ENCODE measurements at regions not wholly inside any gene's neighbourhood (a gene's known extent, or its start where the extent isn't known, plus 50 kb on each side); places are given as distances from the start of the nearest gene placed in this dataset.
"Not testable (repeated sequence)": the region's sequence is repeated elsewhere in the genome, so short reads cannot be mapped to it uniquely, and the experiment has no call there.

GRCh38 chr3:159669766-159670165, 318.9 kb upstream of the IL12A start:
- DNase-seq: no peak

GRCh38 chr3:159672728-159673688, 315.6 kb upstream of the IL12A start:
- no peak for DNase-seq

- no peak for DNase-seq
These were observed 314.1 kb upstream of the IL12A start for GRCh38 chr3:159674583-159674982.

- no peak for DNase-seq
These were observed 313.4 kb upstream of the IL12A start for GRCh38 chr3:159675285-159675684.

DNA sequence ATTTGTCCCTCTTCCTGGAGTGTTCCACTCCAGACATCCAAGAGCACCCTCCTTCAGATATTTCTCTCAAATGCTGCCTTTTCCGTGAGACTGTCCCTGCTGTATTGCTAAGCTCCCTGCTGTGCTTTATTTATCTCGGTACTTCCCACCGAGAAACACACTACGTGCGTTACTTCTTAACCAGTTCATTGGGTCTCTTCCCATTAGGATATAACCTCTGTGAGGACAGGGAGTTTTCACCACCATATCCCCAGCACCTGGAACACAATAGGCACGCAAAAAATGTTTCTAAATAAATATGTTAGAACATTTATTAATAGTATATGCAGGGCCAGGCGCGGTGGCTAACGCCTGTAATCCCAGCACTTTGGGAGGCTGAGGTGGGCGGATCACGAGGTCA, 308.7 kb upstream of the IL12A start:
- no peak for DNase-seq

DNA sequence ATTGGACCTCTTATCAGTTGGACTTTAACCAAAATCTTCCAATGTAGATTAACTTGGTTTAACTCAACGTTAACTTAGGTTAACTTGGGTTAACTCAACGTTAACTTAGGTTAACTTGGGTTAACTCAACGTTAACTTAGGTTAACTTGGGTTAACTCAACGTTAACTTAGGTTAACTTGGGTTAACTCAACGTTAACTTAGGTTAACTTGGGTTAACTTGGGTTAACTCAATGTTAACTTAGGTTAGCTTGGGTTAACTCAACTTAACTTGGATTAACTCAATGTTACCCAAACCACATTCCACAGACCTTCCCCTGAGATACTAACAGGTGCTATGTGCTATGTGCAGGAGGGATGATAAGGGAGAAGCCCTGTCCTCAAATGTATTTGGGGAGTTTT, 306.9 kb upstream of the IL12A start:
- not testable (repeated sequence) for DNase-seq

DNA sequence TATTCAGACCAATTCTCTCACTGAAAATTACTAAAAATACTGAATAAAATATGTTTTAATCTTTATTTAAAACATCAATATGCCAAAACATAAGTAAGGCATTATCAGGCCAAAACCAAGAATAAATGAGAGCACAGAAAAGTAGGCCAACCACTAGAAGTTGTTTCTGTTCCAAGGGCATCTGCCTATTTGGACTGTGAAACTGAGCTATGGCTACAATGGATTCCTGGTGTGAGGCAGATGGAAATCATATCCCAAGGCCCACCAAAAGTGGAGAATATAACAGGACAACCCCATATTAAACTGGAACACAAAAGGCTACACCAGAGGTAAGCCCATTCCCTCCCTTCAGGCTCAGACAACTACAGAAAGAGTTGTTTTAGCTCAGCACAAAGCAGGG, 302.8 kb upstream of the IL12A start:
- no peak for DNase-seq

DNA sequence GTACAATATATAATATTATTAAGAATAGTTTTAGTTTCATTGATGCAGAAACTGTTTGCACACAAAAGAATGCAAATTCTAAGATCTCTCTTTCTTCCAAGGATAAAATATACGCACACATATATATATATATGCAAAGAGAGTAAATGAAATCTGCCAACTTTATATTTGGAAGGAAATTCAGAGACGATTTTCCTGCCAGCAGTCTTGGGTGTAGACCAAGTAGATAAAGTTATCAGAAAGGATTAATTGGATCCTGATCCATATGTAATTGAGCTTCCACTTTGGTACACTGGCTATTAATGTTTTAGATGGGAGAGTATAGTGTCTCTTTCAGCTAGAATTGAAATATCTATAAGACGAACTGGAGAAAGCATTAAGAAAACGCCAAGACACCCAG, 295.4 kb upstream of the IL12A start:
- no peak for DNase-seq

DNA sequence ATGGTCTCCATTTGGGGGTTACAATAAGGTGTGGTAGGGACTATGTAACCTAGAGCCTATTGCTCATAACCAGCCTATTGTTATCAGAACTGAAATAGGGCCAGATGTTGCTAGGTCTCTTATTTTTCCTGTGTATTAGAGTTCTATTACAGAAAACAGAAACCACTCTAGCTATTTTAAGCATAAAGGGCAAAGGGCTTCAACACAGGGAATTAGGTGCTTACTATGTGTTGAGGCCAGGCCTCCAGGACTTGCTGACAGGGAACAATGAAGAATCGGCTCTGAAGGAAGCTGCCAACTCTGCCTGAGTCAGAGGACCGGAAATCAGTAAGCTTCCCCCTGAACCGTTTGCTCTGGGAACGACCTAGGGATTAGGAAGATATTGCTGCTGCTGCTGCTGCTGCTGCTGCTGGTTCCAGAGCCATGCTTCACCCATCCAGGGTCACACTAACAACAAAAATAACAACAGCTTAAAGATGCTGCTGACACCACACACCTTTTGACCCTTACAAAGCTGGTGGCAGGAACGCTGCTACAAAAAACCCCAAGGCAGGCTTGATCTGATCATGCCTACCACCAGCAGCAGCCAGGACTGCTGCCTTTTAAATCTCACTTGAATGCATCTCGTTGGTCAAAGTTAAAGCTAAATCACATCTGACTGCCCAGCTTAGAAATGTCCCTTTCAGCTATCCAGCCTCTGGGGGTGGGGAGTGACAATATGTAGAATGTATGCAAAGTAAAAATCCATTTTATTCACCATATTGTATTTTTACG, 276.9 kb upstream of the IL12A start:
- no peak for DNase-seq

GRCh38 chr3:159721324-159721723, 267.3 kb upstream of the IL12A start:
- no peak for DNase-seq

GRCh38 chr3:159723295-159723694, 265.3 kb upstream of the IL12A start:
- DNase-seq: no peak

DNA sequence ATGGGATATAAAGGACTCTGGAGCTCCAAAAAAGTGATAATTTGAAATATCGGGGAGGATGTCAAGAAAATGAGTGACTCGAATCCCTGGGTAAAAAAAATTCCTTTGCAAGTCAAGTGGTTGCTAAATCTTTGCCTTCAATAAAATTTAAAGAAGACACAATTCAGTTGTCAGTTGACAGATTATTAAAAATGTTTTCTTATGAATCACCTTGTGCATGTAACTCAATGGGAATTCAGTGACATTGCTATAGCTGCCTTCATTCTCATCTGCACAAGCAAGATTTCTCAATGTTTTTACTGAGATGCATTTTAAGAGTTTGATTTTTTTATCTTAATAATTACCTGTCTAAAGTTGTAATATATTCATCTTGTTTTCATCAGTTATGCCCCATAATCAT, 264.0 kb upstream of the IL12A start:
- DNase-seq: no peak

GRCh38 chr3:159726231-159726964, 262.2 kb upstream of the IL12A start:
- DNase-seq: no peak

DNA sequence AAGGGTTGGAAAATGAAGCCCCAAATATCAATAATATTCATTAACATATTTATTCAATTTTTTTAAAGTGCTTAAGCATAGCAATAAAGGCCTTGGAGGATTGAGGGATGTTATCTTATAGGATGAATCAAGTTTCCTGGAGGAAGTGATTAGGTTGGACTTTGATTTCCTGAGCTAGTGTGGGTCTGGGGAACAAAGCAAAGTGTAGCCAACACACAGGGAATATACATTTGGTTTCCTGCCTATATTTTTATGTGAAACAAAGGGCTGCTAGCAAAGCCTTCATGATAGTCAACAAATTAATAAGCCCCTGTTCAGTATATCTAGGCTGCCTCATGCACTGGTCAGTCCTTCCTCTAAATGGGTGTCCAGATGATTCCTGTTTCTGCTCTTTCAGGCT, 261.1 kb upstream of the IL12A start:
- DNase-seq: no peak

- no peak for DNase-seq
These were observed 257.4 kb upstream of the IL12A start for GRCh38 chr3:159731254-159731653.

DNA sequence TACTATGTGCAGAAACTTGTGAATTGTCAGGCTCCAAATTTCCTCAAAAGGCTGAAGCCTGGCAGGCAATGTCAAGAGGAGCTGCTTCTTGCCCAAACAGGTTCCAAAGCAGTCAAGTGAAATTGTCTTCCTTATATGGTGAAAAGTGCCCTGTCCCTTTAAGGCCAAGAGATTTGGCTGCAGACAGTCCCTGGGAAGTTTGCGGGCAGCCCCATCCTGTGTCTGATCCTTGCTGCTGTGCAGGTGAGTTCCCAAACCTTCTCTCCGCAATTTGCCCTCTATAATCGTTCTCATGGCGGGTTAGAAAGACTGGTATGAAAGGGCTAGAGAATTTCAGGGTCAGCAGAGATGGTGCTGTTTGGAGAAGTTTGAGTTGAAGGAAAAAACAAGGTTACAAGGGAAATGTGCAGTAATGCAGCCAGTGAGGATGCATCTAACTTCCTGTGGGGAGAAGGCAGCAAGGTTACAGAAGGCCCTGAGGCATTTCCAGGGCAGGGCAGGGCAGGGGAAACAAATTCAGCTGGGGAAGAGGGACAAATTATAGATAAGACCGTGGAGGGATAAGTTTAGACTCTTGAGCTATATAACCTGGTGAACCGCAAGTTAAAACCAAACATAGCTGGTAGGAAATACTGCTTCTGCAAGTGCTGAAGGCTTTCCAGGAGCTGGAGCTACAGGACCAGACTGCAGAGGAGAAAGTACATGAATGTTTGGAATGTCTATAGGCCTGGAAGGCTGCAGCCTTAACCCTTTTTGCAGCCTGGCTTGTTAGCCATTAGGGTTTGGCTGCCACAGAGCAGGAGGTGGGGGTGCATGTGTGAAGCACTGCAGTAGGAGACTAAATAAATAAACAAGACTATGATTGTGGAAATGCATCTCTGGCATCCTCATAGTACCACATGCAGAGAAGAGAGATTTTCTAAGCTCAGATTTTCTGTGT, 256.2 kb upstream of the IL12A start:
- no peak for DNase-seq

GRCh38 chr3:159733194-159733860, 255.3 kb upstream of the IL12A start:
- DNase-seq: no peak

GRCh38 chr3:159734681-159735080, 254.0 kb upstream of the IL12A start:
- no peak for DNase-seq

DNA sequence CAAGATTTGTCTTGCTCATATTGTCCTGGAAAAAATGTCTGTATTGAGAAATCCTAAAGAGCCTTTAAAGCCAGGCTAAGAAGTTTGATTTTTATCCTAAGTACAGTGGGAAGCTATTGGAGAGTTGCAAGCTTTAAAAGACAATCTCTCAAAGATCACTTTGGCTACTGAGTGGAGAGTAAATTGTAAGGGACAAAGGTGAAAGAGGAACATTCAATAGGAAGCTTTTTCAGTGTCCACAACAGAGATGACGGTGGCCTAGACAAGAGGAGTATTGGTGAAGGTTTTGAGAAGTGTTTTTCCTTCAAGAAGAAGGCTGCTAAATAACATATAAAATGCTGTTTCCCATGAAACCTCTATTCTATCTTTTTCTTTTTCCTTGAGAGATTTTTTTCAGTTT, 249.5 kb upstream of the IL12A start:
- no peak for DNase-seq

DNA sequence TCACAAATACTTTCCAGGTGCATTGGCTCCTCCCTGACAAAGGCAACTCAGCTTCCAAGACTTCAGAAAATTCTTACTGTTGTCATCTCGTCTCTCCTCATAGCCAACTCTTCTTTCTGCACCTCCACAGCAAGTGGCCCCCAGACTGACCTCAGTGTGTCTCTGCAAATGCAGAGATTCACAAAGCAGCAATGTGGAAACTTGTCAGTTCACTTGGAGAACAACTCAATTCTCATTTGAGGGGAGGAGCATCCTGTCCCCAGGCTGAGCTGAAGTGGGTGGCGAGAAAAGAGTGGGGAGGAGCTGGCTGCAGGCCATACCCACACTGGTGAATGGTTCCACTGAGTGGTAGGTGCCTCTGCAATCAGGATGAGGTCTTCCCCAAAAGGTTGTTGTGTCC, 248.7 kb upstream of the IL12A start:
- no peak for DNase-seq

DNA sequence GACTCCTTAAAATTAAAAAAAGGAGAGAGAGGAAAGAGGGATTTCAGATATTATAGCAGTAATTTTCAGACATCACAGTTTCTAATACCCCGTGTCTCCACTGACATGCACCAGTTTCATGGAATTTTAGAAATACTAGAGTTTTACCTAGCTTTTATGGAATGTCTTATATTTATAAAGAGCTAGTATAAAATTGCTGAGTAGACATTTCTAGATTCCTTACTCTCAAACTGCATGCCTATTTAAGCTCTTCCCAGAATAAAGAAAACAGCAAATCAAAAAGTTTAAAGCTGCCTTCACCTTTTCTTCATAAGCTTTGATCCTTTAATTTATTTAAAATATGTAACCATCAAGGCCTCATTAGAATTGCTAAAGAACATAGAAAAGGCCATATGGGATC, 247.4 kb upstream of the IL12A start:
- no peak for DNase-seq

DNA sequence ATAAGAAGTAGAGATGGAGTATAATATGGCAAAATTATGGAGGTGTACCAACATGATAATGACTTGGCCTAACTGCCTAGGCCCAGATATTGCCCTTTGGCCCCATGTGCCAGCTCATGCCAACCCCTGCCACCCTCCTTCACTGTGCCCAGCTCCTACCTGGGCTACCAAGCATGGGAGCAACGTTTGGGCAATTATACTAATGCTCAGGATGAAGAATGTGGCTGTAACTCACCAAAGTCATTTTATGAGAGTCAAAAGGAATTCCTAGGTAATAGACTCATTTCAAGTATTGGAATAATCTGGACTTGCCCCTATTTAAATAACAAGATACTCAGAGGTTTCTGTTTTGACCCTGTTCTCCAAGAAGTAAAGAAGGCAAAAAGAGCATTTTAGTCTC, 240.2 kb upstream of the IL12A start:
- DNase-seq: no peak

All from DMS79 (cell line).